Activated naive CD8-positive, alpha-beta T cell treated with anti-CD3 and anti-CD28 coated beads for 36 hours (primary cell): ENCODE measurements at regions not wholly inside any gene's neighbourhood (a gene's known extent, or its start where the extent isn't known, plus 50 kb on each side); places are given as distances from the start of the nearest gene placed in this dataset.

Source experiments
- DNase-seq: peaks from one replicate; pipeline ENCODE4 v3.0.0; 2021
- H3K27ac Mint-ChIP-seq: one replicate; pipeline ENCODE4 v1.8.0; 2022; ENCODE audit warnings: mild to moderate bottlenecking, moderate library complexity, mixed read lengths
- H3K27me3 Mint-ChIP-seq: one replicate; pipeline ENCODE4 v1.8.0; 2022; ENCODE audit warnings: mild to moderate bottlenecking, mixed read lengths
- H3K36me3 Mint-ChIP-seq: one replicate; pipeline ENCODE4 v1.8.0; 2021; ENCODE audit warnings: mild to moderate bottlenecking, mixed read lengths
- H3K4me1 Mint-ChIP-seq: one replicate; pipeline ENCODE4 v1.8.0; 2021; ENCODE audit warnings: mixed read lengths
- H3K4me3 Mint-ChIP-seq: one replicate; pipeline ENCODE4 v1.8.0; 2022; ENCODE audit warnings: mild to moderate bottlenecking, moderate library complexity, mixed read lengths
- H3K9me3 Mint-ChIP-seq: one replicate; pipeline ENCODE4 v1.8.0; 2022; ENCODE audit warnings: mixed read lengths

DNA sequence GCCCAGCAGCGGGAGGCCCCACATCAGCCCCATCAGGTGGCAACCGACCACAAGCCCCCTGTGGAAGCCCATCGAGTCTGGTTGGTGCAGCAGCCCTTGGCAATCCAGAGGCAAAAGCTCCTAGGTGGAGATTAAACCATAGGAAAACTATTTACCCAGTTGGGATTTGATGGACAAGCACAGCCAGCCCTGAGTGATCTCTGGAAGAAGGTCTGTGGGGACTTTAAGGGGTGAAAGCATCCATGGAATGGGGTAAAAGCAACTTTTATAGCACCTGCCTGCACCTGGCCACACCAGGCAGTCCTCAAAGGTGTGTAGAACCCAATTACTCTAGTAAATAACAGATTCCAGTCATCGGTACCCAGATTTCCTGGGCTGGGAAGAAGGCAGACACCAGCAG is 206.3 kb downstream of the IGSF11 start:
- Mint-ChIP-seq H3K9me3 (no peaks in the 10 kb centered on the region), H3K27ac (no peak overlapping the region), H3K4me3 (no peak overlapping the region), H3K4me1 (no peaks in the 10 kb centered on the region), H3K36me3 (no peaks in the 10 kb centered on the region), H3K27me3 (peaks cover 12% of the 10 kb centered on the region)
- no peak for DNase-seq

DNA sequence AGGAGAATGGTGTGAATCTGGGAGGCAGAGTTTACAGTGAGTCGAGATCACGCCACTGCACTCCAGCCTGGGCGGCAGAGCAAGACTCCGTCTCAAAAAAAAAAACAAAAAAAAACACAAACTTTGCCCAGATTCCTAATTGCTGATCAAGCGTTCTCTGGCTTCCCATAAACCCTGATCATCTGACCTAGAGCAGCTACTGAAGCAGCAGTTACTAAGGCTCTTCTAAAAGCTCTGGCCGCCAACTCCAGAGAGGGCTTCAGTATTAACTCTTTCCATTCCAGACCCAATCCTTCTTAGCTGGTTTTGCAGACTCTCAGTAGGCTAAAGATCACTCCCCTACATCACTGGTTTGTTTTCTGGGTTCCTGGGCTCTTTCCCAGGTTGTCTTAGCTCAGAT is 201.6 kb downstream of the IGSF11 start:
- Mint-ChIP-seq H3K4me1 (no peaks in the 10 kb centered on the region), H3K36me3 (no peaks in the 10 kb centered on the region), H3K9me3 (peaks cover 3% of the 10 kb centered on the region), H3K4me3 (no peak overlapping the region), H3K27ac (no peak overlapping the region), H3K27me3 (peaks cover 31% of the 10 kb centered on the region)
- DNase-seq: no peak

DNA sequence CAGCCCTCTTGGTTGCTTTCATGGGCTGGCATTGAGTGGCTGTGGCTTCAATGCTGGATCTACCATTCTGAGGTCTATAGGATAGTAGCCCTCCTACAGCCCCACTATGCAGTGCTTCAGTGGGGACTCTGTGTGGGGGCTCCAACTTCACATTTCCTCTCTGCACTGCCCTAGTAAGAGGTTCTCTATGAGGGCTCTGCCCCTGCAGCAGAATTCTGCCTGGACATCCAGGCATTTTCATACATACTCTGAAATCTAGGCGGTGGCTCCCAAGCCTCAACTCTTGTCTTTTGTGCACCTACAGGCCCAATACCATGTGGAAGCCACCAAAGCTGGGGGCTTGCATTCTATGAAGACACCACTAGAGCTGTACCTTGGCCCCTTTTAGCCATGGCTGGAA is 195.8 kb downstream of the IGSF11 start:
- Mint-ChIP-seq H3K36me3 (peaks cover 1% of the 10 kb centered on the region), H3K27me3 (peaks cover 17% of the 10 kb centered on the region)

DNA sequence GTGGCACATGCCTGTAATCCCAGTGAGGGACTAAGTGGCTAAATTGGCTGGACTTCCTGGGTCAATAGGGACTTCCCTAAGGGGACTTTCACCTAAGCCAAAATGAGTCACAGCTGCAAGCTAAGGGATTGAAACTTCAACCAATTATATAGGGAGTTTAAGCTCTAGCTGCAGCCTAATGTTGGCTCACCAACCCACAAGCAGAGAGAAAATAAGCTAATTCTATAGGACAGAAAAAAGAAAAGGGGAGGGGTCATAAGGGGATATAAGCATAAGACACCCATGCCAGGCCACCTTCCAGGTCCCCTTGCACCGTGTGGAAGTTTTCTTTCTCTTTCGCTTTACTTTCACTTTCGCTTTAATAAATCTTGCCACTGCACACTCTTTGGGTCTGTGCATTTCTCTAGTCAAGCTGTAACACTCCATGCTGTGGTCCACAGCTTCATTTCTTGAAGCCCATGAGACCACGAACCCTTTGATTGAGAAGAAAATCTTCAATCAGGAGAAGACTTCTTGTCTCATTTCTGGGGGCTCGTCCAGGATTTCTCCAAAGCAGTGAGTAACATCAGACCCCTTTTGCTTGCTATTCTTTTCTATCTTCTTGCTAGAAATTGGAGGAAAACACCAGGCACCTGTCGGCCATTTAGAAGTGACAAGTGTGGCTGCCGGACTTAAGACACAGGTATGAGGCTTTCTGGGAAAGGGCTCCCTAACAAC is 192.3 kb downstream of the IGSF11 start:
- Mint-ChIP-seq H3K27me3 (peaks cover 3% of the 10 kb centered on the region), H3K27ac (no peak overlapping the region), H3K4me1 (no peaks in the 10 kb centered on the region), H3K36me3 (peaks cover 4% of the 10 kb centered on the region), H3K4me3 (no peak overlapping the region), H3K9me3 (peaks cover 30% of the 10 kb centered on the region)
- DNase-seq: no peak

More for the DNA sequence above, 195.8 kb downstream of the IGSF11 start:
- H3K9me3 Mint-ChIP-seq: peaks cover 26% of the 10 kb centered on the region
- H3K4me1 Mint-ChIP-seq: no peaks in the 10 kb centered on the region
- H3K27ac Mint-ChIP-seq: no peak overlapping the region
- H3K4me3 Mint-ChIP-seq: no peak overlapping the region
- no peak for DNase-seq

DNA sequence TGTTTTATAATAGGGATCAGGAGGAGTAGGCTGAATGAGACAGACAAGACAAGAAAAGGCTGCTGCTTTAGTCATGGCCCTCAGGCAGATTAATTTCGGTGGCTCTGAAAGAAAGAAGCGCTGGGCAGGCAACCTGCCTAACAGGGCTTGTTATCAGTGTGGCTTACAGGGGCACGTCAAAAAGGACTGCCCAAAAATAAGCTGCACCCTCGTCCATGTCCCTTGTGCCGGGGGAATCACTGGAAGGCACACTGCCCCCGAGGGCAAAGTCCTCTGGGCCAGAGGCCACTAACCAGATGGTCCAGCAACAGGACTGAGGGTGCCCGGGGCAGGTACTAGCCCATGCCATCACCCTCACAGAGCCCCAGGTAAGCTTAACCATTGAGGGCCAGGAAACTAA is 188.5 kb downstream of the IGSF11 start:
- H3K27me3 Mint-ChIP-seq: no peaks in the 10 kb centered on the region
- no peak for DNase-seq
- no peaks in the 10 kb centered on the region for H3K4me1 Mint-ChIP-seq
- no peak overlapping the region for H3K4me3 Mint-ChIP-seq
- no peak overlapping the region for H3K27ac Mint-ChIP-seq
- H3K36me3 Mint-ChIP-seq: peaks cover 4% of the 10 kb centered on the region
- peaks cover 24% of the 10 kb centered on the region for H3K9me3 Mint-ChIP-seq
